K562 (cell line): ENCODE measurements at regions not wholly inside any gene's neighbourhood (a gene's known extent, or its start where the extent isn't known, plus 50 kb on each side); places are given as distances from the start of the nearest gene placed in this dataset.

Experiments
- ATAC-seq: fragments of 200-7000 bp; cut with Tn5 transposase; 3 replicates; pipeline ENCODE4 v1.9.1; 2020; ENCODE audit warnings: moderate library complexity
- BruUV-seq: library from RNA; stranded (reverse); fragments of 400-500 nt; replicated peaks from 2 replicates; lab custom pipeline; 2021; lab: Mats Ljungman, UMichigan
- CTCF ChIA-PET: fragments of 300-600 bp; formaldehyde crosslinking; extraction: SDS; loops from one replicate; lab custom pipeline; 2021; ENCODE audit warnings: low intra/inter-chr PET ratio; lab: Yijun Ruan, JAX
- POLR2A ChIA-PET: fragments of 300-600, 350-650 bp; sonication (Branson Sonifier 250); formaldehyde crosslinking; extraction: SDS; loops from one replicate; lab custom pipeline; 2021; ENCODE audit warnings: antibody characterized with exemption, inconsistent platforms; lab: Yijun Ruan, JAX
- DNase-seq, 4 experiments: peaks; one replicate each; pipeline versions ENCODE4 v3.0.0 to v3.0.0-alpha.2; 2011 to 2018; ENCODE audit warnings: low spot score in 3 of 4, mixed read lengths in 3 of 4; ENCODE audit errors: extremely low read depth in 1 of 4
- FAIRE-seq: peaks from 2 replicates; lab custom pipeline; 2011; peaks lifted over from hg19 to GRCh38; lab: Jason Lieb, UNC
- H2AFZ ChIP-seq: 2 replicates; pipeline ENCODE4 v1.6.0; 2011; ENCODE audit warnings: low read depth, low read length, control low read depth, inconsistent platforms
- H3K27ac ChIP-seq: fragments of 200-600 bp; 3 replicates; pipeline ENCODE4 v1.8.0; 2011; ENCODE audit warnings: low read depth, mild to moderate bottlenecking, control low read depth, inconsistent platforms, low read length, moderate library complexity, mixed read lengths; ENCODE audit errors: extremely low read depth
- H3K27me3 ChIP-seq, 2 experiments: fragments of 300-600 bp in 1 of 2; 2 replicates in 1 of 2; 3 replicates in 1 of 2; pipeline versions ENCODE4 v1.6.0 to v1.8.0; 2011; ENCODE audit warnings: inconsistent platforms in 2 of 2, low read length in 2 of 2, mild to moderate bottlenecking in 1 of 2, mixed read lengths in 1 of 2, moderate library complexity in 1 of 2; ENCODE audit not compliant: control insufficient read depth in 2 of 2, insufficient read depth in 2 of 2
- H3K36me3 ChIP-seq: fragments of 300-600 bp; 3 replicates; pipeline ENCODE4 v1.8.0; 2011; ENCODE audit warnings: mild to moderate bottlenecking, low read length, inconsistent platforms; ENCODE audit not compliant: control insufficient read depth, insufficient read depth
- H3K4me1 ChIP-seq, 2 experiments: fragments of 200-600 bp in 1 of 2; replicated peaks in 1 of 2; 2 replicates in 1 of 2; 3 replicates in 1 of 2; pipeline versions ENCODE4 v1.5.1 to v1.8.0; 2011; ENCODE audit warnings: inconsistent platforms in 2 of 2, low read length in 2 of 2, mild to moderate bottlenecking in 1 of 2, mixed read lengths in 1 of 2, moderate library complexity in 1 of 2; ENCODE audit not compliant: control insufficient read depth in 2 of 2, insufficient read depth in 2 of 2
- H3K4me2 ChIP-seq: 2 replicates; pipeline ENCODE4 v1.6.1; 2011; ENCODE audit warnings: low read length, control low read depth, inconsistent platforms, mixed read lengths; ENCODE audit not compliant: insufficient read depth
- H3K4me3 ChIP-seq: fragments of 200-600 bp; sonication (generic), shearing (Covaris generic); 2 replicates; pipeline ENCODE4 v1.5.1; 2016; ENCODE audit warnings: control low read depth, inconsistent platforms
- H3K79me2 ChIP-seq: fragments of 200-600 bp; 3 replicates; pipeline ENCODE4 v1.8.0; 2011; ENCODE audit warnings: low read length, inconsistent platforms; ENCODE audit not compliant: control insufficient read depth, insufficient read depth
- H3K9ac ChIP-seq, 2 experiments: 2 replicates each; pipeline versions ENCODE4 v1.6.0 to v1.6.1; 2011; ENCODE audit warnings: low read depth in 2 of 2, low read length in 2 of 2, control low read depth in 1 of 2, inconsistent platforms in 1 of 2, mild to moderate bottlenecking in 1 of 2, mixed read lengths in 1 of 2; ENCODE audit not compliant: insufficient read depth in 1 of 2
- H3K9me1 ChIP-seq: one replicate; pipeline ENCODE4 v1.6.0; 2011; ENCODE audit warnings: inconsistent platforms, mild to moderate bottlenecking, low read length, moderate library complexity; ENCODE audit not compliant: control insufficient read depth, insufficient read depth
- H3K9me3 ChIP-seq: replicated peaks from 2 replicates; pipeline ENCODE4 v1.5.1; 2011; ENCODE audit warnings: low read depth, low read length, inconsistent platforms; ENCODE audit not compliant: control insufficient read depth, insufficient read depth
- H4K20me1 ChIP-seq: replicated peaks from 2 replicates; pipeline ENCODE4 v1.6.1; 2011; ENCODE audit warnings: low read length, inconsistent platforms, mixed read lengths; ENCODE audit not compliant: control insufficient read depth, insufficient read depth
- MBD2 ChIP-seq: sonication (generic); IDR thresholded peaks from 2 replicates; pipeline ENCODE4 v1.6.1; 2016; ENCODE audit warnings: low read depth, borderline replicate concordance
- PTBP1 ChIP-seq: fragments of 200-400 bp; formaldehyde crosslinking; IDR thresholded peaks from 2 replicates; pipeline ENCODE4 v1.6.1; 2017; ENCODE audit warnings: low read depth, low read length
- ZNF134 ChIP-seq: fragments of 250-450 bp; sonication (Bioruptor Pico); conservative IDR thresholded peaks from 2 replicates; pipeline ENCODE4 v1.4.0; 2020
- WGBS: fragments of 100-300 bp; shearing (Covaris generic); methylation state at CpG from one replicate; pipeline ENCODE4 v1.1.6; 2016; ENCODE audit warnings: low coverage, mixed read lengths; ENCODE audit not compliant: insufficient coverage; ENCODE audit errors: missing lambda C conversion rate; 5-methylcytosine and 5-hydroxymethylcytosine counted together
- in situ Hi-C: fragments of 300-500 bp; cut with MboI; formaldehyde crosslinking; loops from 4 replicates; pipeline ENCODE4 v1.15.0; 2018; ENCODE audit warnings: inconsistent platforms, mixed read lengths
- intact Hi-C: fragments of 100-400 bp; cut with micrococcal nuclease; formaldehyde crosslinking; loops from 2 replicates; pipeline ENCODE4 v1.14.2; 2022
- TF ChIP-seq, protein P1 (sequence below): sonication (generic); formaldehyde crosslinking; IDR thresholded peaks from 2 replicates; pipeline ENCODE4 v1.8.1; 2023; ENCODE audit warnings: mild to moderate bottlenecking, missing genetic modification reagents
- TF ChIP-seq, protein P2 (sequence below): fragments of 450-650 bp; IDR thresholded peaks from 2 replicates; pipeline ENCODE4 v1.6.1; 2014; ENCODE audit warnings: low read depth, mild to moderate bottlenecking, moderate library complexity, borderline replicate concordance

DNA sequence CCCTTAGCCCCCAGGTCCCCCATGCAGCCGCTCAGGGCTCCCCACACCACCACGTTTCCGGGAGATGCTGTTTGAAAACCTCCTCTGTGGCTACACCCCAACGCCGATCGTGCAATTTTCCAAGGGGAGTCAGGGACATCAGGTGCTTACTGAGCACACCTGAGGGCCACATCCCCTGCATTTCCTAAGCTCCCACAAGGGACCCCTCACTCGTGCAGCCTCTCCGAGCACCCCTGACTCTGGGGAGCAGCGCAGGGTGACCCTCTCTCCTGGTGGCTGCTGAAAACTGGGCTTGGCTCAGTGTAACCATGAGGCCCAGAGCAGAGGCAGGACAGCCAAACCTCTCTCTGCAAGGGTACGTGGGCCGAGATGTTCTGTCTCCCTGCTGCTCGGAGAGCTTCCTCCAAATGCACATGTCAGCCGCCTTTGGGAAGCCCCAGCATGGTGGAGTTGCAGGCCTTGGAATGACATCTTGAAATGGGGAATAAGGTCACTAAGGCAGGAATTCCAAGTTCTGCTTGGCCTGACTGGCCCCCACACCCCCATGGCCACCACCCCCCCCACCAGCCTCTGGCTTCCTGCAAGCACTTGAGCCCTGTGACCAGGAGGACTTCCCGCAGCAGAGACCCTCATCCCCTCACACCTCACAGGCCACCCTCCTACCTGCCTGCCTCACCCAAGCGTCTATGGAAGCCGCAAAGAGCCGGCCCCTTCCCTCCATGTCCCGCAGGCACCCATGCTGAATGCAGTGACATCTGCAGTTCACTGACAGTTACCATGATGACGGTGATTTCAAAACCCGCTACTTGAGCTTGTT is 257.4 kb downstream of the BRD1 start (continued):
- TF ChIP-seq, protein P1, sequence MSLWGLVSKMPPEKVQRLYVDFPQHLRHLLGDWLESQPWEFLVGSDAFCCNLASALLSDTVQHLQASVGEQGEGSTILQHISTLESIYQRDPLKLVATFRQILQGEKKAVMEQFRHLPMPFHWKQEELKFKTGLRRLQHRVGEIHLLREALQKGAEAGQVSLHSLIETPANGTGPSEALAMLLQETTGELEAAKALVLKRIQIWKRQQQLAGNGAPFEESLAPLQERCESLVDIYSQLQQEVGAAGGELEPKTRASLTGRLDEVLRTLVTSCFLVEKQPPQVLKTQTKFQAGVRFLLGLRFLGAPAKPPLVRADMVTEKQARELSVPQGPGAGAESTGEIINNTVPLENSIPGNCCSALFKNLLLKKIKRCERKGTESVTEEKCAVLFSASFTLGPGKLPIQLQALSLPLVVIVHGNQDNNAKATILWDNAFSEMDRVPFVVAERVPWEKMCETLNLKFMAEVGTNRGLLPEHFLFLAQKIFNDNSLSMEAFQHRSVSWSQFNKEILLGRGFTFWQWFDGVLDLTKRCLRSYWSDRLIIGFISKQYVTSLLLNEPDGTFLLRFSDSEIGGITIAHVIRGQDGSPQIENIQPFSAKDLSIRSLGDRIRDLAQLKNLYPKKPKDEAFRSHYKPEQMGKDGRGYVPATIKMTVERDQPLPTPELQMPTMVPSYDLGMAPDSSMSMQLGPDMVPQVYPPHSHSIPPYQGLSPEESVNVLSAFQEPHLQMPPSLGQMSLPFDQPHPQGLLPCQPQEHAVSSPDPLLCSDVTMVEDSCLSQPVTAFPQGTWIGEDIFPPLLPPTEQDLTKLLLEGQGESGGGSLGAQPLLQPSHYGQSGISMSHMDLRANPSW (CRISPR knock-in tag): no peak
- TF ChIP-seq, protein P2, sequence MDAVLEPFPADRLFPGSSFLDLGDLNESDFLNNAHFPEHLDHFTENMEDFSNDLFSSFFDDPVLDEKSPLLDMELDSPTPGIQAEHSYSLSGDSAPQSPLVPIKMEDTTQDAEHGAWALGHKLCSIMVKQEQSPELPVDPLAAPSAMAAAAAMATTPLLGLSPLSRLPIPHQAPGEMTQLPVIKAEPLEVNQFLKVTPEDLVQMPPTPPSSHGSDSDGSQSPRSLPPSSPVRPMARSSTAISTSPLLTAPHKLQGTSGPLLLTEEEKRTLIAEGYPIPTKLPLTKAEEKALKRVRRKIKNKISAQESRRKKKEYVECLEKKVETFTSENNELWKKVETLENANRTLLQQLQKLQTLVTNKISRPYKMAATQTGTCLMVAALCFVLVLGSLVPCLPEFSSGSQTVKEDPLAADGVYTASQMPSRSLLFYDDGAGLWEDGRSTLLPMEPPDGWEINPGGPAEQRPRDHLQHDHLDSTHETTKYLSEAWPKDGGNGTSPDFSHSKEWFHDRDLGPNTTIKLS: no peak
- no peak for TF ChIP-seq MBD2

DNA sequence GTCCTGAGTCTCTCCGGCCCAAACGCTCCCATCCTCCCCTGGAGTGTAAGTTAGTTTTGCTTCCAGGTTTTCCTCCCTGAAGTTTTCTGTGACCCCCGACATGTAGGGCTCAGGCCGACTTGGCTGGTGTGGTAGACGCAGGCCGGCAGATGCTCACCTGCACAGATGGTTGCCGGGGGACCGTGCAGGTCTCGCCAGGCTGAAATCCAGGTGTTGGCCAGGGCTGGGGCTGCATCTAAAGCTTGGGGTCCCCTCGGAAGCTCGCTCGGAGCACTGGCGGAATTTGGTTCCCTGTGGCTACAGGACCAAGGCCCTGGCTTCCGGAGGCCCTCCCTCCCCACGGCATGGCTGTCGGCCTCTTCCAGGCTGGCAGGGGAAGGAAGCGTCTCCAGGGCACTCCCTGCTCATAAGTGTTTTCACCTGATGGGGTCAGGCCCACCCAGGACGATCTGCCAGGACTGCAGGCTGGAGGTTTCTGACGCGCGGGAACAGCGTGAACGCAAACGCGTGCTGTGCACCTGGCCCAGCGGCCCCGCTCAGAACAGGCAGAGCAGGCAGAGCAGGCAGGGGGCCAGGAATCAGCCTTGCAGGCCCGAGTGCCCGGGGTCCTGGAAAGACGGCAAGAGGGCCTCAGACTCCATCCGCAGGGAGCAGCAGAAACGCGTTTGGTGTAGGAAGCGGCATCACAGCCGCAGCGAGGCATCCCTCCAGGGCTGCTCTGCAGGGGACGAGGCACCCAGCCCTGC is 258.2 kb downstream of the BRD1 start:
- BruUV-seq: no TSS peak
- H3K9ac ChIP-seq: no peak overlapping the region
- intact Hi-C loops: no loop called here
- no peak overlapping the region for H3K27ac ChIP-seq
- H3K36me3 ChIP-seq: peaks cover 4% of the 10 kb centered on the region
- H3K9me1 ChIP-seq: peaks cover 3% of the 10 kb centered on the region
- no peak overlapping the region for H3K4me3 ChIP-seq
- POLR2A ChIA-PET: no interaction called here
- 86% methylated on average over 11 of the region's 37 CpGs for WGBS
- TF ChIP-seq PTBP1: no peak
- 0 out of 2 replicates have a peak, but pooled peaks have one; percentile 45 for TF ChIP-seq ZNF134
- TF ChIP-seq, all 486 proteins: peak for 1
- H3K4me1 ChIP-seq: peaks cover 0 to 13% of the 10 kb centered on the region in 2 experiments; a peak in 2 of 5 replicates
- no peak overlapping the region for H3K4me2 ChIP-seq
- ATAC-seq (no peak), FAIRE-seq (no peak), DNase-seq (no peak)
- peaks cover 6% of the 10 kb centered on the region for H4K20me1 ChIP-seq
- no peaks in the 10 kb centered on the region for H3K27me3 ChIP-seq
- CTCF ChIA-PET: no interaction called here
- H2AFZ ChIP-seq: no peak overlapping the region
- in situ Hi-C loops: no loop called here
- no peaks in the 10 kb centered on the region for H3K9me3 ChIP-seq
- H3K79me2 ChIP-seq: peaks cover 2% of the 10 kb centered on the region; the same call in 2 of the 3 replicates
